ENCODE measurements at regions not wholly inside any gene's neighbourhood (a gene's known extent, or its start where the extent isn't known, plus 50 kb on each side); places are given as distances from the start of the nearest gene placed in this dataset.

DNA sequence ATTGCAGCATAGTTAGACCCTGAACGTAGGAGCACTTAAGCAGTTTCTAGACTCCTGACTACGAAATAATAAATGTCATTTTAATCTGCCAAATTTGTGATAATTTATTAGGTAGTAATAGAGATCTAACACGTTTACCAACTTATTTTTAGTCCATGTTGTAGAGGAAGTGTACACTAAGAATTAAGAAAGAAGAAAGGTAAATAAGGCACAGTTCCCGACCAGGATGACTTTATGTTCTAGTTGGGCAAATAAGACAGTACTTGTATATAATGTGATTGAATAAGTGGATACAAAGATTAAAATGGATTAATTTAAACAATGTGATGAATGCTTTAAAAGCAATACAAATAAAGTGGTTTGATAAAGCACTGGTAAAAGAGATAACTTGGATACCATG is 1306.2 kb upstream of the PCDH20 start:
- TF ChIP-seq ZNF274 (IDR thresholded peaks at IDR 0.05; ENCODE audit: low read depth, low read length) = no peak
- no peak for TF ChIP-seq YY1 (IDR thresholded peaks at IDR 0.05; ENCODE audit: insufficient read depth, insufficient read length)
- no peak for TF ChIP-seq SUZ12 (IDR thresholded peaks at IDR 0.05; ENCODE audit: extremely low read depth, insufficient read depth, insufficient read length)
